Adrenal gland (tissue), 9 donors: ENCODE measurements at regions not wholly inside any gene's neighbourhood (a gene's known extent, or its start where the extent isn't known, plus 50 kb on each side); places are given as distances from the start of the nearest gene placed in this dataset.

Source experiments
- DNase-seq, 7 donors: peaks; one replicate each; pipeline ENCODE4 v3.0.0-alpha.2; 2019 to 2020
- H3K27ac ChIP-seq, 5 donors: fragments of 200-600 bp; sonication (generic) in 4 of 5; 1 replicate in 3 of 5; 2 replicates in 2 of 5; pipeline versions ENCODE4 v1.5.1 to v1.8.0; 2016 to 2020; ENCODE audit warnings: mild to moderate bottlenecking in 1 of 5
- H3K27me3 ChIP-seq: fragments of 200-600 bp; 2 replicates; pipeline ENCODE4 v1.8.0; 2021
- H3K36me3 ChIP-seq, 2 donors: fragments of 200-600 bp; replicated peaks in 1 of 2; 1 replicate in 1 of 2; 2 replicates in 1 of 2; pipeline versions ENCODE4 v1.5.1 to v1.8.0; 2018 to 2022
- H3K4me1 ChIP-seq, 2 donors: fragments of 200-600 bp; replicated peaks in 1 of 2; 1 replicate in 1 of 2; 2 replicates in 1 of 2; pipeline versions ENCODE4 v1.5.1 to v1.8.0; 2018 to 2021
- H3K4me3 ChIP-seq, 4 donors: fragments of 200-600 bp; sonication (generic) in 3 of 4; one replicate each; pipeline ENCODE4 v1.5.1; 2016 to 2018
- H3K9me3 ChIP-seq, 3 donors: fragments of 200-600 bp; sonication (generic) in 1 of 3; replicated peaks in 1 of 3; 1 replicate in 2 of 3; 2 replicates in 1 of 3; pipeline versions ENCODE4 v1.5.1 to v1.8.0; 2016 to 2021
- CTCF ChIP-seq, 6 experiments: fragments of 450-650 bp in 4 of 6; fragments of 200-600 bp in 2 of 6; sonication (generic) in 1 of 6; IDR thresholded peaks; 1 replicate in 5 of 6; 2 replicates in 1 of 6; pipeline versions ENCODE4 v1.5.1 to v1.8.0; 2016 to 2021; ENCODE audit warnings: antibody characterized with exemption in 6 of 6, mild to moderate bottlenecking in 2 of 6, moderate library complexity in 1 of 6
- POLR2A ChIP-seq, 2 donors: fragments of 450-650 bp; IDR thresholded peaks; one replicate each; pipeline ENCODE4 v1.6.1; 2017; ENCODE audit warnings: antibody characterized with exemption in 2 of 2, mild to moderate bottlenecking in 2 of 2, moderate library complexity in 1 of 2
- WGBS, 4 donors: extraction: QIAGEN DNeasy Blood & Tissue Kit in 2 of 4; methylation state at CpG; one replicate each; pipeline versions ENCODE4 v1.1.5 to v1.1.7; 2013 to 2017; 5-methylcytosine and 5-hydroxymethylcytosine counted together
- intact Hi-C, 2 donors: fragments of 100-400 bp; cut with DNase I; formaldehyde crosslinking; loops; one replicate each; pipeline versions ENCODE4 v1.14.1 to v1.15.0; 2022 to 2023
- donor health status: healthy with polysubstance abuse.
- donor health status: Bipolar disorder and iron deficiency.
- donor health status: DM: yes; HTN: yes; CAD: no.
- donor health status: DM: no; HTN: no; CAD: no.
- donor health status: DM: no; HTN: no; CAD: no.

- 4 to 21% (median 7%) methylated on average over 4 to 14 of the region's 14 CpGs for WGBS, 4 donors
- intact Hi-C loops, result loop anchor here in 1 of 2 donors (5.0 kb wide), 1 partner anchor 204 kb away; no protein-coding TSS in a partner anchor
Measured at GRCh38 chr17:79188048-79188447, 113.4 kb downstream of the ENGASE start.

GRCh38 chr17:79187186-79187585 lies 112.6 kb downstream of the ENGASE start:
- Histone ChIP-seq H3K9me3 (no peaks in the 10 kb centered on the region), H3K4me3 (no peak overlapping the region), H3K36me3 (no peaks in the 10 kb centered on the region), H3K27me3 (peaks cover 48% of the 10 kb centered on the region), H3K4me1 (no peaks in the 10 kb centered on the region), H3K27ac (no peak overlapping the region)
- no peak for DNase-seq
- WGBS, 4 donors, result 68 to 78% (median 72%) methylated on average over 9 to 12 of the region's 12 CpGs
- intact Hi-C loops, result loop anchor here in 1 of 2 donors (5.0 kb wide), 1 partner anchor 205 kb away; no protein-coding TSS in a partner anchor
- TF ChIP-seq CTCF (IDR thresholded peaks at IDR 0.05) (no peak), POLR2A (IDR thresholded peaks at IDR 0.05) (no peak)

More at GRCh38 chr17:79188048-79188447, 113.4 kb downstream of the ENGASE start:
- no peak for TF ChIP-seq POLR2A (IDR thresholded peaks at IDR 0.05)
- TF ChIP-seq CTCF (IDR thresholded peaks at IDR 0.05), result peak in 5 of 6 experiments; percentile 17 to 42 (median 38)
- H3K4me1 ChIP-seq, result no peaks in the 10 kb centered on the region
- no peak overlapping the region for H3K4me3 ChIP-seq
- H3K9me3 ChIP-seq, result no peaks in the 10 kb centered on the region
- DNase-seq, result peak in 1 of 7 donors; percentile 22
- H3K36me3 ChIP-seq, result no peaks in the 10 kb centered on the region
- H3K27me3 ChIP-seq, result peaks cover 47% of the 10 kb centered on the region
- no peak overlapping the region for H3K27ac ChIP-seq

DNA sequence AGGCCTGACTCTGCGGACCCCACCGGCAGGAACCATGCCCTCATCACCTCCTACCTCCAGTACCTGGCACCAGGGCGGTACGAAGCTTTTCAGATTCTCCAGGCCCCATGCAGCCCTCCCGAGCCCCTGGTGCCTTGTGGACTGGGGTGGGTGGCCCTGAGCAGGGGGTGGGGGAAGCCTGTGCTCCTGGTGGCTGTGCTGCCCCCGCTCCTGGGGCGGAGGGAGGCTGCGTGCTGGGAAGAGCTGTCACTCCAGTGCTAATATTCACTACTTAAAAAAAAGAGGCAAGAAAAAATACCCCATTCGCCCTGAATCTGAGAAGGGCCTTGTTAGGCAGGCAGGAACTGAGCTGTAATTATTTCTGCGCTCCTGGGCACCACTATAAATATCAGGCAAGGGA lies 111.8 kb downstream of the ENGASE start:
- Histone ChIP-seq H3K4me3 (no peak overlapping the region), H3K27me3 (peaks cover 43% of the 10 kb centered on the region), H3K27ac (no peak overlapping the region), H3K4me1 (no peaks in the 10 kb centered on the region), H3K36me3 (no peaks in the 10 kb centered on the region), H3K9me3 (no peaks in the 10 kb centered on the region)
- TF ChIP-seq CTCF (IDR thresholded peaks at IDR 0.05) (no peak), POLR2A (IDR thresholded peaks at IDR 0.05) (no peak)
- intact Hi-C loops, result loop anchor here in 1 of 2 donors (5.0 kb wide), 1 partner anchor 206 kb away; no protein-coding TSS in a partner anchor
- no peak for DNase-seq
- WGBS, 4 donors, result 35 to 52% (median 49%) methylated on average over 5 to 10 of the region's 10 CpGs

DNA sequence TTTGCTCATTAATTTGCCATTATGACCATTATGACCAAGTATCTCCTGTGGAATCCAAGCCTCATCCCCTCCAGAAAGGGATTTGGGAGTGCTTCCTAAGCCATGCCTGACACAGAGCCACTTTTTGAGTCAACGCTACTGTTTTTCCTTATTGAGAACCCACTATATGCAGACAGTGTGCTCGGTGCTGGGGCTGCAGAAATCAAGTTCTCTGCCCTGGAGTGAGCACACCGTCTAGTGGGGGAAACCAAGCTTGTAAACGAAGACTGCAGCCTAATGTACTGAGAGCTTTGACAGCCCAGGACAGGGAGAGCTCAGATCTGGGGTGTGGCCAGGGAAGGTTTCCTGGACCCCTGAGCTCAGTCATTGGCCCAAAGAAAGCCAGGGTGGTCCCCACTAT lies 111.0 kb downstream of the ENGASE start:
- peaks cover 43% of the 10 kb centered on the region for H3K27me3 ChIP-seq
- intact Hi-C loops, result loop anchor here in 1 of 2 donors (5.0 kb wide), 1 partner anchor 207 kb away; no protein-coding TSS in a partner anchor
- whole genome bisulfite sequencing, 4 donors, result 46 to 74% (median 65%) methylated on average over 4 of the region's 4 CpGs

More for the DNA sequence above, 111.0 kb downstream of the ENGASE start:
- no peak overlapping the region for H3K27ac ChIP-seq
- no peaks in the 10 kb centered on the region for H3K4me1 ChIP-seq
- TF ChIP-seq CTCF (IDR thresholded peaks at IDR 0.05) (no peak), POLR2A (IDR thresholded peaks at IDR 0.05) (no peak)
- no peak for DNase-seq
- no peak overlapping the region for H3K4me3 ChIP-seq
- H3K9me3 ChIP-seq, result no peaks in the 10 kb centered on the region
- H3K36me3 ChIP-seq, result no peaks in the 10 kb centered on the region
